Ishikawa (cell line): ENCODE measurements at regions not wholly inside any gene's neighbourhood (a gene's known extent, or its start where the extent isn't known, plus 50 kb on each side); places are given as distances from the start of the nearest gene placed in this dataset.

Source experiments
- EGR1 ChIP-seq: IDR thresholded peaks from 2 replicates; pipeline ENCODE4 v1.6.1; 2012
- RAD21 ChIP-seq: IDR thresholded peaks from 2 replicates; pipeline ENCODE4 v1.6.1; 2012; ENCODE audit warnings: low read depth
- TEAD4 ChIP-seq: IDR thresholded peaks from 2 replicates; pipeline ENCODE4 v1.6.1; 2012
- TF ChIP-seq, protein P1 (sequence below): IDR thresholded peaks from 2 replicates; pipeline ENCODE4 v1.6.1; 2012

DNA sequence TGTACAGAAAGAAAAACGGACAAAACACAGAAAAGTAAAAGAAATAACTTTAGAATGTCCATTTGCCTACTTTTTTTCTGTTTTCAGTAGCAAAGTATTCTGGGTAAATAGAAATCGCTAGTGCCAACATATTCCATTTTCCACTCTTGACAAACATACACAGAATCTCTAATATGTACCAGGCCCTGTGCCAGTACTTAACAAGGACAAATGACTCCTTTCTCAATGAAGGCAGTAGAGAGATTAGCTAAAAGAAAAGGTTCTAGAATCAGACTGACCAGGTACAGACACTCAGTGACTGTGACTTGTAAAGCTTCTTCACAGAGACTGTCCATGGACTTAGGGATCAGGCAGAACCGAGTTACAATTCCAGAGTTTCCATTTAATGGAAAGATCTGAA is 165.8 kb upstream of the STAC start:
- TF ChIP-seq RAD21: no peak
- no peak for TF ChIP-seq EGR1
- TF ChIP-seq, protein P1, sequence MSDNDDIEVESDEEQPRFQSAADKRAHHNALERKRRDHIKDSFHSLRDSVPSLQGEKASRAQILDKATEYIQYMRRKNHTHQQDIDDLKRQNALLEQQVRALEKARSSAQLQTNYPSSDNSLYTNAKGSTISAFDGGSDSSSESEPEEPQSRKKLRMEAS: no peak
- no peak for TF ChIP-seq TEAD4
